IPS-20b (cell line): ENCODE measurements at regions not wholly inside any gene's neighbourhood (a gene's known extent, or its start where the extent isn't known, plus 50 kb on each side); places are given as distances from the start of the nearest gene placed in this dataset.
"Not testable (repeated sequence)": the region's sequence is repeated elsewhere in the genome, so short reads cannot be mapped to it uniquely, and the experiment has no call there.

Experiments
- H3K27ac ChIP-seq: one replicate; pipeline ENCODE4 v1.5.1; 2013; ENCODE audit warnings: low read length
- H3K27me3 ChIP-seq: 2 replicates; pipeline ENCODE4 v1.6.1; 2013; ENCODE audit warnings: mild to moderate bottlenecking, low read length, inconsistent platforms; ENCODE audit not compliant: insufficient read depth
- H3K36me3 ChIP-seq: 2 replicates; pipeline ENCODE4 v1.6.1; 2013; ENCODE audit warnings: low read depth, mild to moderate bottlenecking, inconsistent platforms, low read length, moderate library complexity; ENCODE audit not compliant: insufficient read depth
- H3K4me1 ChIP-seq: 2 replicates; pipeline ENCODE4 v1.6.1; 2013; ENCODE audit warnings: mild to moderate bottlenecking, control low read depth, inconsistent platforms, low read length, moderate library complexity; ENCODE audit not compliant: insufficient read depth
- H3K4me3 ChIP-seq: 2 replicates; pipeline ENCODE4 v1.5.1; 2013; ENCODE audit warnings: mild to moderate bottlenecking, low read length, inconsistent platforms
- H3K9ac ChIP-seq: 2 replicates; pipeline ENCODE4 v1.6.1; 2013; ENCODE audit warnings: low read depth, mild to moderate bottlenecking, inconsistent platforms, low read length, moderate library complexity
- H3K9me3 ChIP-seq: 2 replicates; pipeline ENCODE4 v1.6.1; 2013; ENCODE audit warnings: mild to moderate bottlenecking, low read depth, low read length, inconsistent platforms; ENCODE audit not compliant: insufficient read depth

DNA sequence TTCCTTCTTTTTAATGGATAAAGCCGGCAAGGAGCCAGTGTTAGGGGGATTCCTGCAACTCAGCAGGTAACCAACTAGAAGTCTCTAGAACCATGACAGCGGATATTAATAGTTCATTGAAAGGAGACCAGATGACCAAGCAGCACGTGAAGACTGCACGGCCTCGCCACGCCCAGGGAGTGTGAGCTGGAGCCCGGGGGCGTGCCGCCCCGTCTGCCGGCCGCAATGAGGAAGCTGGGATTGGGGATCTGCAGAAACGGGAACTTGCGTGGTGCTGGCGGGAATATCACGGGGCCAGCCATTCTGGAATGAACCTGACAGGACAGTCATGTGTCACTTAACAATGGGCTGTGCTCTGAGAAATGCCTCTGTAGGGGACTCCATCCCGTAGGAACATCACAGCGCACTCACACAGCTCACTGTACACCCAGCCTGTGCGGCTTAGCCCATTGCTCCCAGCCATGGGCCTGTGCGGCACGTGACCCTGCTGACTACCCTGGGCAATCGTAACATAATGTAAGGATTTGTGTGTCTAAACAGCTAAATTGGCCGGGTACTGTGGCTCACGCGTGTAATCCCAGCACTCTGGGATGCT is 4092.8 kb upstream of the TPTE start:
- not testable (repeated sequence) for H3K9me3 ChIP-seq, H3K4me3 ChIP-seq, H3K9ac ChIP-seq, H3K27me3 ChIP-seq, H3K27ac ChIP-seq, H3K36me3 ChIP-seq, H3K4me1 ChIP-seq

DNA sequence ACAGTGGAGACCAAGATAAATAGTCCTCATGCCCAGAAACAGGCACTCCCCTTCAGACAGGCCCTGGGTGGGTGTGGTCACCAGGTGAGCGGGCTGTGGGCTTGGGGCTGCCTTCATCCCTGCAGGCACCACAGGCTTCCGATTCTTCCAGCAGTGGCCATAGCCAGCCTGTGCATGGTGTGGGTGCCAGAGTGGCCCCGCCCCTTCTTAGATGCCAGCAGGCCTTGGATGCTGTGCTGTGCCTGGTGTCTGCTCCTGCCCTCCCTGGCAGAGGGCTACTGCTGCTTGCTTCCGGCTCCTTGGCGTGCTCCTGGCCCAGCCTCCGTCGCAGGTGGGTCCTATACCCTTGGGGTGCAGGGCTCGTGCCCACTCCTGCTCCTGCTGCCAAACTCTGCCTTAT is 4091.5 kb upstream of the TPTE start:
- H3K4me1 ChIP-seq, H3K27me3 ChIP-seq, H3K27ac ChIP-seq, H3K4me3 ChIP-seq, H3K9me3 ChIP-seq, H3K36me3 ChIP-seq, H3K9ac ChIP-seq: not testable (repeated sequence)

DNA sequence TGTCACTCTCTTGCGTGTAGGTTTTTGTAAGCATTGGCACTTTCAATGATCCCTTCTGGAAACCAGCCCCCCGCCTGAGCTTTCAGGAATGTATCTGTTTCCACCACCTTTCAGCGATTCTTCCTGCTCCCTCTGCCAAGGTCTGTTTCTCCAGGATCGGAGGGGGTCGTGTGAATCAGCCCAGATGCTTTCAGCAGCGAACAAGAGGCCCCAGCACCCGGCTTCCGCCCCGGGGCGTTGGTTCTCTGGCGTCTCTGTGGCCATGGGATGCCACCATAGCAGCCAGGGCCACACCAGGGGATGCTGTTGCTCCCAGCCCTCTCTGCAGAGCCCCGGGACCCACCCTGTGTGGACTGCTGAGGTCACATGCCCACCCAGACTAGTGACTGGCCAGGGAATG is 4088.2 kb upstream of the TPTE start:
- not testable (repeated sequence) for H3K27me3 ChIP-seq, H3K27ac ChIP-seq, H3K4me3 ChIP-seq, H3K36me3 ChIP-seq, H3K9me3 ChIP-seq, H3K4me1 ChIP-seq, H3K9ac ChIP-seq

DNA sequence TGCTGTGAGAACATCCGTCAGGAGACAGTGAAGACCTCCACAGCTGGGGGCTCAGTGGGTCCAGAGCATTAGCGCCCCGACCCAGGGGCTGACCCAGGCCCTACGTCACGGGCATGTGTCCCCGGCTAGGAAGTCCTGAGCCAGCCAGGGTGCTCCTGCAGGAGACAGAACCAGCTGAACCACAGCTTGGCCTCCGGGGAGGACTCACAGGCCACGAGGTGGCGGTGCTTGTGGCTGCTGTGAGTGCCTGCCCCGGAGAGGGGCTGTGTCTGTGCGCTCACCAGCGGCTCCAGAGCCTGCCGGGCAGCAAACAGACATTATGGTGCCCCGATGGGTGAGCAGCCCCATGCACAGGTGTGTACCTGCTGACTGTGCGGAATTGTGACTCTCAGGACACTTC is 4085.2 kb upstream of the TPTE start:
- not testable (repeated sequence) for H3K9me3 ChIP-seq, H3K27ac ChIP-seq, H3K36me3 ChIP-seq, H3K4me1 ChIP-seq, H3K9ac ChIP-seq, H3K27me3 ChIP-seq, H3K4me3 ChIP-seq

DNA sequence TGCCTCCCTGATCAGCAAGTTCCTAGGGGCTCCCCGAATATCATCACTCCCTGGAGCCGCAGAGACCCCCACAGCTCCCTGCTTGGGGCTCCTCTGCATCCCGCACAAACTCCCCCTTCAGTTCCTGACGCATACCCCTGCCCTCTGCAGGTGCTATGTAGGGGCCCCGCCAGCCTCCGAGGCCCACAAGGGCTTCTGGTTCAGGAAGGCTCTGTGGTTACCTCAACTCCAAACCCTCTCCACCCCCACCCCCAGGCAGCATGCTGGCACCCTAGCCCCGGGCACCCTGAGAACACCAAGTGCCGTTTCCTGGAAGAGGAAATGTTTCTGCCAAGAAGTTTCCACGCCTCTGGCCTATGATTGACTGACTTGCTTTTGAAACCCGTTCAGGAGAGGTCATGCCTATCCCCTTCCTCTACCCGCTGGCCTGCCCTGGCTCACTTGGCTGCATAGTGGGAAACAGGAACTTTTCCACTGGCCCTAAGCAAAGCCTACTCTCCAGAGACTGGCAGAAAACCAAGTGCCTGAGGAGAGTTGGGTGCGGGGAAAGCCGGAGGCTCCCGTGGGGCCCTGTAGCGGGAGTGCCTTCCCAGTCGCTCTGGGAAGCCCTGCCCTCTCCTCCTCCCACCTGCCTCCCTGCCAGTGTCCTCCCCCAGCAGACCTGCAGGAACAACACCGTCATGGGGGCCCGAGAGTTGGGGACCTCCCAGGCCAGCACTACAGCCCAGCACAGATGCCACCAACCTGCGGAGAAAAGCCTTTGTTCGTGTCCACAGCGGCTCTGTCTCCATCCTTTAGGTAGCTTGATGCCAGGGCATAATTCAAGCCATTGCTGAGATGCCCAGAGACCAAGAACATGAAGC is 4084.2 kb upstream of the TPTE start:
- not testable (repeated sequence) for H3K4me3 ChIP-seq, H3K27ac ChIP-seq, H3K9ac ChIP-seq, H3K36me3 ChIP-seq, H3K9me3 ChIP-seq, H3K27me3 ChIP-seq, H3K4me1 ChIP-seq

DNA sequence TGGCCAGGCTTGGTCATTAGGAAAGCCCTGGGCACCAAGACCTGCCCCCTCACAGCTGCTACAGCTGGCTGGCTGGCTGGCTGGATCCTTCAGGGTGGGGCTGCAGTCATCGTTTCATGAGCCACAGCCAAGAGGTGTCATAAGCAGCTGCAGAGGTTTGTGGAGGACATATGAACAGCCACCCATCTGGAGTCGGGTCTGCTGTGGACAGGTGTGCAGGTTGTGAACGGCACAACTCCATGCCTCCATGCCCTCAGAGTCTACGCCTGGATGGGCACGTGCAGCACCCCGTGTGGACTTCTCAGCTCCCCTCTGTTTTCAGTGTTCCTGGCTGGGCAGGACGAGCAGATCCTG is 4083.6 kb upstream of the TPTE start:
- not testable (repeated sequence) for H3K36me3 ChIP-seq, H3K27ac ChIP-seq, H3K9ac ChIP-seq, H3K4me1 ChIP-seq, H3K4me3 ChIP-seq, H3K9me3 ChIP-seq, H3K27me3 ChIP-seq

GRCh38 chr21:6439058-6439457 is 4082.3 kb upstream of the TPTE start:
- not testable (repeated sequence) for H3K9me3 ChIP-seq, H3K4me3 ChIP-seq, H3K27me3 ChIP-seq, H3K4me1 ChIP-seq, H3K27ac ChIP-seq, H3K9ac ChIP-seq, H3K36me3 ChIP-seq

- not testable (repeated sequence) for H3K36me3 ChIP-seq, H3K27me3 ChIP-seq, H3K4me1 ChIP-seq, H3K27ac ChIP-seq, H3K9ac ChIP-seq, H3K4me3 ChIP-seq, H3K9me3 ChIP-seq
These were observed 4066.6 kb upstream of the TPTE start for GRCh38 chr21:6454648-6455340.

GRCh38 chr21:6456011-6456661 is 4065.2 kb upstream of the TPTE start:
- not testable (repeated sequence) for H3K9me3 ChIP-seq, H3K9ac ChIP-seq, H3K27me3 ChIP-seq, H3K27ac ChIP-seq, H3K4me3 ChIP-seq, H3K36me3 ChIP-seq, H3K4me1 ChIP-seq

GRCh38 chr21:6459761-6460160 is 4061.6 kb upstream of the TPTE start:
- not testable (repeated sequence) for H3K9ac ChIP-seq, H3K9me3 ChIP-seq, H3K27ac ChIP-seq, H3K4me1 ChIP-seq, H3K27me3 ChIP-seq, H3K4me3 ChIP-seq, H3K36me3 ChIP-seq

- H3K9ac ChIP-seq, H3K4me3 ChIP-seq, H3K36me3 ChIP-seq, H3K27ac ChIP-seq, H3K9me3 ChIP-seq, H3K4me1 ChIP-seq, H3K27me3 ChIP-seq: not testable (repeated sequence)
These were observed 4060.0 kb upstream of the TPTE start for GRCh38 chr21:6461358-6461757.

- H3K9ac ChIP-seq, H3K4me1 ChIP-seq, H3K27me3 ChIP-seq, H3K9me3 ChIP-seq, H3K27ac ChIP-seq, H3K4me3 ChIP-seq, H3K36me3 ChIP-seq: not testable (repeated sequence)
These were observed 4057.0 kb upstream of the TPTE start for GRCh38 chr21:6464419-6464818.
